GM21528 (cell line): ENCODE measurements at regions not wholly inside any gene's neighbourhood (a gene's known extent, or its start where the extent isn't known, plus 50 kb on each side); places are given as distances from the start of the nearest gene placed in this dataset.
"Not testable (repeated sequence)": the region's sequence is repeated elsewhere in the genome, so short reads cannot be mapped to it uniquely, and the experiment has no call there.

Experiments used
- ATAC-seq: cut with Tn5 transposase; IDR thresholded peaks from one replicate; pipeline ENCODE4 v1.9.1; 2021; ENCODE audit warnings: mild to moderate bottlenecking, moderate library complexity; ENCODE audit not compliant: unreplicated experiment, low FRiP score

- no peak for ATAC-seq
Measured at GRCh38 chr9:7739595-7739994, 60.0 kb downstream of the DMAC1 start.

- no peak for ATAC-seq
Measured at GRCh38 chr9:7735311-7735710, 64.3 kb downstream of the DMAC1 start.

DNA sequence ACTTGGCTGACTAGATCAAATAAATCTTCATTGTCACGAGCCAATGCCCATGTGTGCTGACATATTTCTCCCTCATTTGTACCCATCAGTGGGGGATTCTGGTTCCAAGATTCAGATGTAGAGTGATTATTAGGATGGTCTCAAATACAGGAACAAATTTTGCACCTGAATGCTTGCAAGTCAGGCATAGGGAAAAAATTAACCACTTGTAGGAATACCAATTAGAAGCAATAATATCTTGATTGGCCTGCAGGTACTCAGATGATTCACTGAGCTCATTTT is 69.5 kb downstream of the DMAC1 start:
- no peak for ATAC-seq

DNA sequence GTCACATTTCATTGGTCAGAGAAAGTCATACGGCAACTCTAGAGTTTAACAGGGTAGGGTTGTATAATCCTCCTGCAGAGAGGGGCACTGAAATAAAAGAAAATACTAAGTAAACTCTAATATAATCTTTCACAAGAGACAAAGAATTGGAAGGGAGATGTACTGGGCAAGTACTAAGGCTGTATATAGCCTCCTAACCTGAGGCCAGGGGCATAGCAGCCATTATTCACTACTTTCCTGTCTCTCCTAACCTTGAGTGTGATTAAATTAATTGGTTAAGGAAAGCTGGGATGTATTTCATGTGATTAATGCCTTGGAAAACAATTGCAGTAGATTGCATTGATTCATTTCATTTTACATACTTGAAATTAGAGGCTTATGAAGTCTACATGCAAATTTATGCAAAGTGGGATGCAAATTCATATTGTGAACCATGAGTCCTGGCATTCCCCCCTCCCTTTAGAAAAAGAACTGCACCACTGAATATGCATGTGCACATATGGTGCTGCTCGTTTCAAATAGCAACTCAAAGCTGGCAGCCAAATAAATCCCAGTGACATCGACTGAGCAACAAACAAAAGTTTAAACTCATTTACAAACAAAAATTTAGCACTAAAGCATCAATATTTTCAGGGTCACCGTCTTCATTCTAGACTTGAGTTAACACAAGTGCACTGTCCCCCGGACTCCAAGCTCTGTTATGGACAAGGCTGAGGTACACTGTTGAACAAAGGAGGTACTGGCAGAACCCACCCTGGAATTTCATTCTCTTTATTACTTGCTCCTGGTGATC is 70.0 kb downstream of the DMAC1 start:
- ATAC-seq, result no peak

- ATAC-seq, result no peak
Measured at GRCh38 chr9:7721291-7721690, 78.3 kb downstream of the DMAC1 start.

DNA sequence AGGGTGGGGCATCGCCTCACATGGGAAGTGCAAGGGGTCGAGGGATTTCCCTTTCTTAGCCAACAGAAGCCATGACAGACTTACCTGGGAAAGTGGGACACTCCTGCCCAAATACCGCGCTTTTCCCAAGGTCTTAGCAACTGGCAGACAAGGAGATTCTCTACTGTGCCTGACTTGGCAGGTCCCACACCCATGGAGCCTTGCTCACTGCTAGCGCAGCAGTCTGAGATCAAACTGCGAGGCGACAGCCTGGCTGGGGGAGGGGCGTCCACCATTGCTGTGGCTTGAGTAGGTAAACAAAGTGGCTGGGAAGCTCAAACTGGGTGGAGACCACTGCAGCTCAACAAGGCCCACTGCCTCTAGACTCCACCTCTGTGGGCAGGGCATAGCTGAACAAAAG is 86.5 kb downstream of the DMAC1 start:
- not testable (repeated sequence) for ATAC-seq

DNA sequence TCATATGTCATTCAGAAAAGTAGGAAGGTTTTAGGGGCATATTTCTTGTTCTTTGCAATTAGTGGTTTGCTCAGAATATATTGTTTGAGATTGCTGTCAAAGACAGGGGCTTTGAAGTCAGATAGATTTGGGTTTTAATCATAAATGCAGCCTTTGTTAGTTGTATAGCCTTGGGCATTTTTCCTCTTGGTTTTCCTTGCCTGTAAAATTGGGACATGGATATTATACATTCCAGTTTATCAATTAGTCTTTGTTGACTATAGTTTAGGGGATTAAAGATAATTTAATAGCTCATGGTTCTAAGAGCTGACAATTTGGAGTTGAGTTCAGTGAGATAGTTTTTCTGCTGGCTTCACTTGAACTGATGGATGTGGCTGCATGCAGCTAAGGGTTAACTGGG is 88.9 kb downstream of the DMAC1 start:
- ATAC-seq, result no peak

DNA sequence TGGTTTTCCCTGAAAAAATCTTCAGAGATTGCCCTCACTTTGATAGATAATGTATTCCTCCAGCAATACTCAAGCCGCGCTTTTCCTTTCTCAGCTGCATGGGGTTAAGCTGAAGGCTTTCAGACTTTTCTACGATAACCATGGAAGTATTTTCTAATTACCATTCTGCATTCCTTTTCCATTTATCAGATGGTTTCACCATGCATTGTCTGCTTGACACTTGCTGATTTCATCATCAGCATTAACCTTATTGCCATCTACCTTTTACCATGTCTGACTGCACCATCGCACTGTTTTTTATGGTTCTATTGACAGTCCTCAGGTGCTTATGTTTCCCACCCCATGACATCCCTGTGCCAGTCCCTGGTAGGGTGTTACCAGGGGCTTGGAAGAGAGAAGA is 91.6 kb downstream of the DMAC1 start:
- no peak for ATAC-seq

- no peak for ATAC-seq
Measured at GRCh38 chr9:7704543-7704942, 95.0 kb downstream of the DMAC1 start.

DNA sequence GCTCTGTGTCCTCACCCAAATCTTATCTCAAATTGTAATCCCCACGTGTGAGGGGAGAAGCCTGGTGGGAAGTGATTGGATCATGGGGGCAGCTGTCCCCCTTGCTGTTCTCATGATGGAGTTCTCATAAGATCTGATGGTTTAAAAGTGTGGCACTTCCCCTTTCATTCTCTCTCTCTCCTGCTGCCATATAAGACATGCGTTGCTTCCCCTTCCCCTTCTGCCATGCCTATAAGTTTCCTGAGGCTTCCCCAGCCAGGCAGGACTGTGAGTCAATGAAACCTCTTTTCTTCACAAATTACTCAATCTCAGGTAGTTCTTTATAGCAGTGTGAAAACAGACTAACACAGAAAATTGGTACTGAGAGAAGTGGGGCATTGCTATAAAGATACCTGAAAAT is 107.7 kb downstream of the DMAC1 start:
- ATAC-seq, result no peak

DNA sequence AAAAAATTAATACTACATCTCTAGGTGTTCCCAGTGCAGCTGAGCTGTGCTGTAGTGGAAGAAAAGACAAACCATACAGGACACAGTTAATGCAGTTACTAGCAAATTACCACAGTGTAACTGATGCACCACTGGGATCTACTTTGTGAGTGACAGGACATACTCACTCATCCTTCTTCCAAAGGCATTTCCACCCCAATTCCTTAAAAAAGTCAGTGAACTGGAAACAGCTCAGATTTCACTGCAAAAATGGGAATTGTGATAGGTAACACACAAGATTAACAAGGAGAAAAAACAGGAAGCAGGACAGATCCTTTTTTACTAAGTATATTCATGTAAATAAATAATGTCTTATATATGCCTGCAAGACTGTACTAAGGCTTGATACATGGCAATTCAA is 109.6 kb downstream of the DMAC1 start:
- no peak for ATAC-seq

DNA sequence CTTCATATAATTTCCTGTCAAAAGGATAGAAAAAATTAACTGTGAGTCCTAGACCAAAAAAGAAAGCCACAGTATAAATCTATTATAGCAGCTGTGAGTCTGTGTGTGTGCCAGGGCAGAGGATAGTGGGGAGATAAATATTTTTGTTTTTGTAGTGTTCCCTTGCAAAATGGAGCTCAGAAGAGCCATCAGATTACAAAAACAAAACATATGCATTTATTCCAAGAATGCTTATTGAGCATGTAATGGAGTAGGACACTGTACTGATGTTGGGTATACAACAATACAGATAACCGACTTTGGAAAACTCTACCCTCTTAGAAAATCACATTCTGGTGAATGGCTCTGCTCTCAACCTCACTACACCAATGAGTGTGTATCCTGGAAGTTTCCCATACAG is 111.0 kb downstream of the DMAC1 start:
- no peak for ATAC-seq

DNA sequence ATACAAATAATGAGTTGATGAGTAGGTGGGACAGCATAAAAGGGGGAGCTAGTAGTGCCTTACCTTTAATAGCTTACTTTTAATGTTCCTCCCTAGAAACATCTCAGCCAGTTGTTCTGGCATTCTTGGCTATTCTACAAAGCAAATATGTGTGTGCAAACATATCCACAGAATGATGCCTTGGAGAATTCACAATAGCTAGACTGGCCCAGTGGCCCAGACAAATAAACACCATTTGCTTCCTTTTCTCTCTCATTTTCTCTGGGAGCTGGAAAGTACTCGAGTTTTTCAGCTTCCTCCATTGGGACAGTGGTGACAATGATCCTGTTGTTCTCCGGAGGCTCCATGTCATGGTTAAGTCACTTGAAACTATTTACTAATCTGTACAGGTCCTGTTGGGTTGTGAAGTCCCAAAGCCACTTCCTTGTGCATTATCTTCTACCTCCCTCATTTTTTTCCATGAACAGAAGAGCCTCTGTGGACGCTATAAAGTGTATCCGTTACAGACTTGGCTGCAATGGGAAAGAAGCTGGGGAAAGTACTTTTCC is 122.9 kb downstream of the DMAC1 start:
- no peak for ATAC-seq

DNA sequence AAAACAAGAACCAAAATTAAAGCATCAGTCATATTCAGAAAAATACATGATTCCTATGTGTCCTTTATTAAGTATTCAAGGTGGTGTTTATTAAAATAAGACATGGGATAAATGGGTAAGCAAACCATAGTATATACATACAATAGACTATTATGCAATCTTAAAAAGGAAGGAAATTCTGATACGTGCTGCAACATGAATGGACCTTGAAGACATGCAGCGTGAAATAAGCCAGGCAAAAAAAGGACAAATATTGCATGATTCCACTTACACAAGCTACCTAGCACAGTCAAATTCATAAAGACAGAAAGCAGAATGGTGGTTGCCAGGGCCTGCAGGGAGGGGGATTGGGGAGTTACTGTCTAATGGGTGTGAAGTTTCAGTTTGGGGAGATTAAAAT is 127.7 kb downstream of the DMAC1 start:
- no peak for ATAC-seq

GRCh38 chr9:7668541-7668940 is 131.0 kb downstream of the DMAC1 start:
- no peak for ATAC-seq

GRCh38 chr9:7665874-7666273 is 133.7 kb downstream of the DMAC1 start:
- no peak for ATAC-seq

GRCh38 chr9:7659766-7660165 is 139.8 kb downstream of the DMAC1 start:
- no peak for ATAC-seq

DNA sequence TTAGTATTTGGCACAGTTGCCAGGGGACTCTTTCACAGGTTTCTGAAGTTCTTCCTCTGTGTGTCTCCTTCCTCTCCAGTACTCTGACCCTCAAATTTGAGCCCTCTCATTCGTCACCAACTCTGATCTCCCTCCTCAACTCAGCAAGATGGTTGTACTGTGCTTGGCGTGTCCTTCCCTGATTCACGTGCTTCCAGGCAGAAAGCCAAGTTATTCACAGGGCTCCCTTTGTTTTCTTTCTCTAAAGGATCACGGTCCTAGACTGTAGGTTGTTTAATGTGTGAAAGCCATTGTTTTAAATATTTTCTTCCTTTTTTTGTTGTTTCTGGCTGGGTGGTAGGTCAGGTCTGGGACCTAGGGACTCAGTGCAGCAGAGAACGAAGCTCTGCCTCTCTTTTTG is 142.9 kb downstream of the DMAC1 start:
- ATAC-seq, result no peak

- no peak for ATAC-seq
Measured at GRCh38 chr9:7653262-7653661, 146.3 kb downstream of the DMAC1 start.

DNA sequence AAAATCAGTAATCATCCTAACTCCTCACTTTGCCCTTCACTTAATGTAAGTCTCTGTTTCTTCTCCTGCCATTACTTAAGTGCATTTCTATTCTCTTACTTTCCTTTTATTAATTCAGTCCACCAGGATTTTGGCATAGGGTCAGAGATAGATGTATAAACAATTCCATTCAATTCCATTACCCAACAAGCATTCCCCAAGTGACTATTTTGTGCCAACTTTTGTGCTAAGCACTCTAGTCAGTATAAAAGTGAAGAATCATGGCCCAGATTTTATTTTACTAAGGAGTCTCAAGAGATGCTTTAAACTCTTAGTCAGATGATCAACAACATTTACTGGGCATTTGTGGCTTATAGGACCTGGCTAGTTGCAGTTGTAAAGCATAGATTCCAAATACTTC is 159.3 kb downstream of the DMAC1 start:
- ATAC-seq, result no peak

GRCh38 chr9:7639471-7639870 is 160.1 kb downstream of the DMAC1 start:
- no peak for ATAC-seq

- ATAC-seq, result no peak
Measured at GRCh38 chr9:7636838-7637467, 162.6 kb downstream of the DMAC1 start.
